Endodermal cell (in vitro differentiated cells): ENCODE measurements at regions not wholly inside any gene's neighbourhood (a gene's known extent, or its start where the extent isn't known, plus 50 kb on each side); places are given as distances from the start of the nearest gene placed in this dataset.
A peak's percentile ranks its signal among the peaks of the same experiment; 100 is the strongest.

Experiments used
- DNase-seq: peaks from one replicate; pipeline ENCODE4 v3.0.0-alpha.2; 2017
- H3K27ac ChIP-seq: 2 replicates; pipeline ENCODE4 v1.5.1; 2013; ENCODE audit warnings: mild to moderate bottlenecking, low read depth, low read length, moderate library complexity
- H3K27me3 ChIP-seq: 2 replicates; pipeline ENCODE4 v1.6.1; 2013; ENCODE audit warnings: mild to moderate bottlenecking, low read length, moderate library complexity; ENCODE audit not compliant: insufficient read depth, control insufficient read depth, poor library complexity, severe bottlenecking
- H3K36me3 ChIP-seq: 2 replicates; pipeline ENCODE4 v1.7.0; 2013; ENCODE audit warnings: mild to moderate bottlenecking, low read length, moderate library complexity; ENCODE audit not compliant: control insufficient read depth, insufficient read depth
- H3K4me1 ChIP-seq: one replicate; pipeline ENCODE4 v1.7.0; 2013; ENCODE audit warnings: low read length; ENCODE audit not compliant: control insufficient read depth, insufficient read depth
- H3K4me3 ChIP-seq: 2 replicates; pipeline ENCODE4 v1.5.1; 2013; ENCODE audit warnings: mild to moderate bottlenecking, low read length, moderate library complexity
- H3K9ac ChIP-seq: 2 replicates; pipeline ENCODE4 v1.6.1; 2013; ENCODE audit warnings: mild to moderate bottlenecking, low read length, moderate library complexity; ENCODE audit not compliant: poor library complexity, severe bottlenecking; ENCODE audit errors: extremely low read depth
- H3K9me3 ChIP-seq: 2 replicates; pipeline ENCODE4 v1.6.1; 2013; ENCODE audit warnings: mild to moderate bottlenecking, low read length, moderate library complexity; ENCODE audit not compliant: control insufficient read depth
- H3K27ac Mint-ChIP-seq: 2 replicates; pipeline ENCODE4 v1.8.0; 2020; ENCODE audit warnings: mixed read lengths
- H3K27me3 Mint-ChIP-seq: 2 replicates; pipeline ENCODE4 v1.8.0; 2021; ENCODE audit warnings: mild to moderate bottlenecking, mixed read lengths; ENCODE audit not compliant: insufficient read depth
- H3K36me3 Mint-ChIP-seq: 2 replicates; pipeline ENCODE4 v1.8.0; 2020; ENCODE audit warnings: low read depth, mixed read lengths
- H3K4me1 Mint-ChIP-seq: 2 replicates; pipeline ENCODE4 v1.8.0; 2020; ENCODE audit warnings: mixed read lengths
- H3K4me3 Mint-ChIP-seq: 2 replicates; pipeline ENCODE4 v1.8.0; 2020; ENCODE audit warnings: mild to moderate bottlenecking, moderate library complexity, mixed read lengths
- H3K9me3 Mint-ChIP-seq: 2 replicates; pipeline ENCODE4 v1.8.0; 2020; ENCODE audit warnings: mild to moderate bottlenecking, mixed read lengths
- WGBS, 2 experiments: methylation state at CpG; one replicate each; pipeline versions ENCODE4 v1.1.5 to v1.1.7; 2013; ENCODE audit warnings: missing lambda C conversion rate in 2 of 2, mixed read lengths in 1 of 2; ENCODE audit not compliant: insufficient coverage in 1 of 2, insufficient read length in 1 of 2; 5-methylcytosine and 5-hydroxymethylcytosine counted together
- TF ChIP-seq, protein P1 (sequence below): fragments of 200-600 bp; sonication (generic); conservative IDR thresholded peaks from 2 replicates; pipeline ENCODE4 v1.5.0; 2021; ENCODE audit warnings: antibody characterized with exemption, mild to moderate bottlenecking

GRCh38 chr3:150291515-150291914 is 116.6 kb upstream of the TSC22D2 start:
- Mint-ChIP-seq H3K4me1 (peaks cover 4% of the 10 kb centered on the region), H3K9me3 (no peaks in the 10 kb centered on the region), H3K4me3 (no peak overlapping the region), H3K27me3 (no peaks in the 10 kb centered on the region), H3K36me3 (no peaks in the 10 kb centered on the region), H3K27ac (no peak overlapping the region)
- Histone ChIP-seq H3K36me3 (no peaks in the 10 kb centered on the region), H3K27me3 (no peaks in the 10 kb centered on the region), H3K4me1 (no peaks in the 10 kb centered on the region), H3K27ac (no peak overlapping the region), H3K9me3 (no peaks in the 10 kb centered on the region), H3K9ac (no peak overlapping the region), H3K4me3 (no peak overlapping the region)
- TF ChIP-seq, protein P1, sequence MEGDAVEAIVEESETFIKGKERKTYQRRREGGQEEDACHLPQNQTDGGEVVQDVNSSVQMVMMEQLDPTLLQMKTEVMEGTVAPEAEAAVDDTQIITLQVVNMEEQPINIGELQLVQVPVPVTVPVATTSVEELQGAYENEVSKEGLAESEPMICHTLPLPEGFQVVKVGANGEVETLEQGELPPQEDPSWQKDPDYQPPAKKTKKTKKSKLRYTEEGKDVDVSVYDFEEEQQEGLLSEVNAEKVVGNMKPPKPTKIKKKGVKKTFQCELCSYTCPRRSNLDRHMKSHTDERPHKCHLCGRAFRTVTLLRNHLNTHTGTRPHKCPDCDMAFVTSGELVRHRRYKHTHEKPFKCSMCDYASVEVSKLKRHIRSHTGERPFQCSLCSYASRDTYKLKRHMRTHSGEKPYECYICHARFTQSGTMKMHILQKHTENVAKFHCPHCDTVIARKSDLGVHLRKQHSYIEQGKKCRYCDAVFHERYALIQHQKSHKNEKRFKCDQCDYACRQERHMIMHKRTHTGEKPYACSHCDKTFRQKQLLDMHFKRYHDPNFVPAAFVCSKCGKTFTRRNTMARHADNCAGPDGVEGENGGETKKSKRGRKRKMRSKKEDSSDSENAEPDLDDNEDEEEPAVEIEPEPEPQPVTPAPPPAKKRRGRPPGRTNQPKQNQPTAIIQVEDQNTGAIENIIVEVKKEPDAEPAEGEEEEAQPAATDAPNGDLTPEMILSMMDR: no peak
- no peak for DNase-seq

GRCh38 chr3:150286390-150287147 is 121.5 kb upstream of the TSC22D2 start:
- no peaks in the 10 kb centered on the region for H3K27me3 ChIP-seq
- no peaks in the 10 kb centered on the region for H3K4me1 ChIP-seq
- H3K27ac Mint-ChIP-seq: peak overlapping the region; percentile 56
- H3K4me3 ChIP-seq: no peak overlapping the region
- H3K27me3 Mint-ChIP-seq: no peaks in the 10 kb centered on the region
- H3K4me3 Mint-ChIP-seq: no peak overlapping the region
- DNase-seq: peak; percentile 68
- H3K36me3 Mint-ChIP-seq: no peaks in the 10 kb centered on the region
- peaks cover 5% of the 10 kb centered on the region for H3K4me1 Mint-ChIP-seq
- H3K9ac ChIP-seq: no peak overlapping the region
- H3K36me3 ChIP-seq: no peaks in the 10 kb centered on the region
- TF ChIP-seq, protein P1: peak; percentile 92
- no peaks in the 10 kb centered on the region for H3K9me3 Mint-ChIP-seq
- 79 to 80% methylated on average over 1 to 4 of the region's 6 CpGs for WGBS, 2 experiments
- no peaks in the 10 kb centered on the region for H3K9me3 ChIP-seq
- no peak overlapping the region for H3K27ac ChIP-seq

GRCh38 chr3:150285601-150286000 is 122.5 kb upstream of the TSC22D2 start:
- Mint-ChIP-seq H3K27ac (no peak overlapping the region), H3K9me3 (no peaks in the 10 kb centered on the region), H3K4me1 (peaks cover 7% of the 10 kb centered on the region), H3K4me3 (no peak overlapping the region), H3K36me3 (no peaks in the 10 kb centered on the region), H3K27me3 (no peaks in the 10 kb centered on the region)
- no peaks in the 10 kb centered on the region for H3K9me3 ChIP-seq
- 94% methylated on average over 2 of the region's 2 CpGs; no CpG with 5 or more reads in 1 of the 2 experiments for WGBS, 2 experiments
- no peaks in the 10 kb centered on the region for H3K27me3 ChIP-seq
- no peak overlapping the region for H3K4me3 ChIP-seq
- H3K9ac ChIP-seq: no peak overlapping the region
- TF ChIP-seq, protein P1: no peak
- H3K4me1 ChIP-seq: no peaks in the 10 kb centered on the region
- DNase-seq: no peak
- no peak overlapping the region for H3K27ac ChIP-seq
- H3K36me3 ChIP-seq: no peaks in the 10 kb centered on the region
